ENCODE measurements at regions not wholly inside any gene's neighbourhood (a gene's known extent, or its start where the extent isn't known, plus 50 kb on each side); places are given as distances from the start of the nearest gene placed in this dataset.

DNA sequence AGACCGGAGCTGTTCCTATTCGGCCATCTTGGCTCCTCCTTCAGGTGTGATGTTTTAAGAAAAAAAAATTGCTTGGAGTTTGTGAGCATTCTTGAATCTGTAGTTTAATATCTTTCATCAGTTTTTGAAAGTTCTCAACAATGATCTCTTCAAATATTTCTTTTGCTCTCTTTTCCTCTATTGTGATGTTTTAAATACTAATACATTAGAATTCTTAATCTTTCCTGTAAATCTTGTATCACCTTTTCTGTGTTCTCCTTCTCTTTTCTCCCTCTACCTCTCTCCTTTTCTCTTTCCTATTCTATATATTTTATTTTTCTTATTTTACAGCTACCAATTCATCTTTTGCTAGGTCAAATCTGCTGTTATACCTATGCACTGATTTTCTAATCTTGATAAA is 212.3 kb downstream of the RPS12 start:
- intact Hi-C loops (cut with DNase I): no loop called here

DNA sequence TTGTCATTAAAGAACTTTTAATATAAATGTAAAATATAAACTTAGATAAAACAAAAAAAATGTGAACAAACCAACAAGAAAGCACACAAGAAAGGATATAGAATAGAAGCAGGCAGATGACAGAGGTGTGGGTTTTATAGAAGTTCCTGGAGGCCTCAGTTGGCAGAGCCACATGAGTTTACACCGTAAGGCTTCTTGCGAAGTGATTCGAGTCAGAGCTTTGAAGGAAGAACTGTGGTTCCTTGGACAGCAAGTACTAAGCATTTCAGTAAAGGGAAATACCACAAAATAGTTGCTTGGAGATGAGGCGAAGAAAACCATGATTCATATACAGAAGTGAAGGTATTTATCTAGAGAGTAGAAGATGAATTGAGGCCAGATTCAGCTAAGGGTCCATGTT is 207.9 kb upstream of the EYA4 start:
- DNase-seq (ENCODE audit: missing footprints): no peak
- intact Hi-C loops (cut with DNase I): no loop called here
- no peak for ATAC-seq

More for the DNA sequence above, 212.3 kb downstream of the RPS12 start:
- no peak for ATAC-seq
- DNase-seq (ENCODE audit: missing footprints): no peak

DNA sequence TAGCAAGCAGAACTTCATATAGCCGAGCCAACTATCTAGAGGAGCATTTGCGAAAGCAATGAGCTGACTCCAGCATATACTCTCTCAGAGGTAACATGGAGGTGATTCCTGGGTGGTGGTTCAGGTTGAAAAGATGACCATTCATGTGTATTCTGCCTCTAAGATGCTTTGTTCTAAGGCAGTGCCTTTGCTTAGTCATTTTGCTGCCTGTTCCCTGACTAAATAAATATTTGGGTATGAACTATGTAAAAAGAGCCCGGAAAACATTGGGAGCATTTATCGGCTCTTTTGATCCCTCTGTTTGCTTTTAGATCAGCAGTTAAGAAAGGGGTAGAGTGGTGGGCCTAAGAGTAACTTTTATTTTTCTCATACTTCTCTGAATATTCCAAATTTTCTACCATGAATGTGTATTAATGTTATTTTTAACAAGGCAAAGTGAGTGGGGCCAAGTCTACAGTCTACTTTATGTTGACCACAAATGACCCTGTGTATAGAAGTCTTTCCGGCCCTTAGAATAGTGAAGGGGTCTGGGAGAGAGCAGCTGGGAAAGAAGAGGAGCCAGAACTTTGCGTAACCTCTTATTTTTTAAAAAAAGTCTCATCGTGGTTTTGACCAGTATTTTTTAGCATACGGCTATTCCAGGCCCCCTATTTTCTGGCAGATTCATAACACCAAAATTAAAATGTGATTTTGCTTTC is 206.5 kb upstream of the EYA4 start:
- intact Hi-C loops (cut with DNase I): no loop called here
- no peak for ATAC-seq
- DNase-seq (ENCODE audit: missing footprints): no peak

DNA sequence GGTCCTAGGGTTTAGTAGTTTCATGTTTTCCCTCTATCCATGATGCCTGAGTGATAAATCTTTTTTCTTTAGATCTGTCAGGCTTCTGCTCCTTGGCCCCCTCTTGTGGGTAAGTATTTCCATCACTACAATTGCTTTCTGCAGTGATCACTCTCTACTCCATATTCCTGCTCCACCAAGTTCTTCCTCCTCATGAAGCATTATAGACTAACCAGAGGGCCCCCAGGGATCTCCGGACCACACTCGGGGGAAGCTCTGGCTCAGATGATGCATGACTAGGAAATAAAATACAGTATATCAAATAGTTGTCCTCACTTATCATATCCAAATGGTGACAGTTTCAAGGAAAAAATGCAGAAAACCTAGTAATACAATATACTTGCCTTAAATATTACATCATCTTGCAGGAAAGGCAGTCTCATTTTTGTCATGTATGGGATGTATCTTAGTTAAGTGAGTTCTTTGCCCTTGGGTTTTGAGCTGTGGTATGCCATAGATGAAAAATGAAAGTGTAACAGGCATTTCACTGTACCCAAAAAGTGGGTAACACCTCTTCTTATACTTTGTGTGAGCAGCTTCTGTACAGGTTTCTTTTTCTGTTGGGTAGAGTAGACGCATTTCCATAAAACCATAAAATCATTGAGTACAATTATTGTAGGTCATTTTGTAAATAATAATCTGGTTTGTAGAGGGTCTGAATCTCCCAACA is 200.9 kb upstream of the EYA4 start:
- intact Hi-C loops (cut with DNase I): loop anchor here (5.0 kb wide), 1 partner anchor 73 kb away; no protein-coding TSS in a partner anchor
- no peak for DNase-seq (ENCODE audit: missing footprints)
- ATAC-seq: no peak

DNA sequence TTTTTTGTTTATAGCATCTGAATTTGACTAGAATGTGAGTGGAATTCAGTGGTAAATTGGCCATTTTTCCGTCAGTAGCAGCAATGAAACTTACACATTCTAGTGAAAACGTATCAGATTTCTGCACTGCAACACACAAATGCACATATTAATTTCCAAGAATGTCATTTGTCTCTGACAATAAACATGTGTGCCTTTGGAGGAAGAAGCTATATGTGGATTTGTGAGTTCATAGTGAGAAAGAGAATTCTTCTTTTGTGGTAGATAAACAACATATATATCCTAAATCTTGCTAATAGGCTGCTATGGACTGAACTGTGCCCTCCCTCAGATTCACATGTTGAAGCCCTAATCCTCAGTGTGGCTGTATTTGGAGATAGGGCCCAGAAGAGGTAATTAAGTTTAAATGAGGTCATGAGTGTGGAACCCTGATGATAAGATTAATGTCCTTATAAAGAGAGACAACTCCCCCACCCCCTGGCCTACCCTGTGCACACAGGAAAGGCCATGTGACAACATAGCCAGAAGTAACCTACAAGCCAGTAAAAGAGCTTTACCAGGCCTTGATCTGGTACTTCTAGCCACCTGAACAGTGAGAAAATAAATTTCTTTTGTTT is 200.2 kb upstream of the EYA4 start:
- intact Hi-C loops (cut with DNase I): loop anchor here (5.0 kb wide), 1 partner anchor 74 kb away; no protein-coding TSS in a partner anchor
- ATAC-seq (peak; percentile 68), DNase-seq (ENCODE audit: missing footprints) (no peak)

DNA sequence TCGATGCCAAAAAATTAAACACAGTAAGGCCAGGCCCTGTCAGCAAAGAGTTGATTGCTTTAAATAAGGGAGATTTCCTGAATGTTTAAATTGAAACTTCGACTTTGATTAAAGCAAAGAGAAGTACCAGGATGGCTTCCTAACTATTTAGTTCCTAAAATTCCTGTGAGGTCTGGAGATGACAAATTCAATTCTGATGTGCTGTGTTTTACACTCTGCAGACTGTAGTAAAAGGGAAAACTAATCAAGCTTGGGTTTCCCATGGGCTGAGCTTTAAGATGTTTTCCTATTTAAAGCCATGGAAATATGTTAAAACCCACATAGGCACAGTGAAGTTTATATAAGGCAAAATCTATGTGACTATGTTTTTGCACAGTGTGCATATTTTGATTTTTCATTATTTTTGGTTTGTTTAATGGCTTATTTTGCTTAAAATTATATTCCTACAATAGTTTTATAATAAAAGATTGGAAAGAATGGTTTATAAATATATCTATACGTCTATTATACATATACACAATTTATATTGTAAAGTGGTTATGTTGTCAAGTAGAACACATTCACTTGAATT is 198.5 kb upstream of the EYA4 start:
- intact Hi-C loops (cut with DNase I): loop anchor here (5.0 kb wide), 1 partner anchor 75 kb away; no protein-coding TSS in a partner anchor

DNA sequence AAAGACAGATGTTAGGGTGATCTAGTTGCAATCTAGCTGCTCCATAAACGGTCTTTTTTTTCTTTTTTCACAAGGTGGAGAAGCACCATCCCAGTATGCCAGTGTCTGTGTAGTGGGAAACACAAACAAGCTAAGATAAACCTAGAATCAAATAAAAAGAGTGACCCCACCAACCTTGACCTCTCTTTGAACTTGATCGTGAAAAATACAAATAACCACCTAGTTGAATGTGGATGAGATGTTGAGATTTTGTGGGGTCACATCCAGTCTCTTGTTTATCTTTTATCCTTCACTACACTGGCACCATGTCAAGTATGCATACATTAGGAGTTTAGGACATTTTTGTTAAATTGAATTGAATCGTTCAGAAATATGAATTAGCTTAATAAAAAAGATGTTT is 194.6 kb upstream of the EYA4 start:
- DNase-seq (ENCODE audit: missing footprints) (no peak), ATAC-seq (no peak)
- intact Hi-C loops (cut with DNase I): no loop called here

More for the DNA sequence above, 198.5 kb upstream of the EYA4 start:
- DNase-seq (ENCODE audit: missing footprints) (no peak), ATAC-seq (no peak)

DNA sequence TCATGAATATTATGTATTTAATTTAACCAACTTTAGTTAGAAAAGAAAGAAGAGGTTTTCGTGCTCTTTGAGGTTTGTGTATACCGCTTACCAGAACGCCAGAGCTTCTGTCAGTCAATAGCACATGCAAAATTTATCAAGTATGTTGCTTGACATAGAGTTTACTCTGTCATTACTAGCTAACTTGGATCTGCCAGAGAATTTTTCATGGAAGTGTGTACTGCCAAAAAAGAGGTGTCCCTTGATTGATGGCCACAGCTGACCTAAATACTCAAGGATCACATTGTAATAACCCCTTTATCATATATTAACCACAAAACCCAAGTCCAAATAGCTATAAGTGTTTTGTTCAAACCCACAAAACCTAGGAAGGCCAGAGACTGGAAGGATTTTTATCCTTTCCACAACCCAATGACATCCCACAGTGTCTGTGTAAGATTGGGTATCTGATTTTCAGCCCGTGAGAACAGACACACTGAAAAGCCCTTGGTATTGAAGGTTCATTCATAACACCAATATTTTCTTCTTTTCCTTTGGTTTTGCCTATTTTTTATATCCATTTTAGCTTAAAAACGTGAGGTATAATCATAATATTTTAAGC is 194.0 kb upstream of the EYA4 start:
- DNase-seq (ENCODE audit: missing footprints) (no peak), ATAC-seq (peak; percentile 90)
- intact Hi-C loops (cut with DNase I): no loop called here

DNA sequence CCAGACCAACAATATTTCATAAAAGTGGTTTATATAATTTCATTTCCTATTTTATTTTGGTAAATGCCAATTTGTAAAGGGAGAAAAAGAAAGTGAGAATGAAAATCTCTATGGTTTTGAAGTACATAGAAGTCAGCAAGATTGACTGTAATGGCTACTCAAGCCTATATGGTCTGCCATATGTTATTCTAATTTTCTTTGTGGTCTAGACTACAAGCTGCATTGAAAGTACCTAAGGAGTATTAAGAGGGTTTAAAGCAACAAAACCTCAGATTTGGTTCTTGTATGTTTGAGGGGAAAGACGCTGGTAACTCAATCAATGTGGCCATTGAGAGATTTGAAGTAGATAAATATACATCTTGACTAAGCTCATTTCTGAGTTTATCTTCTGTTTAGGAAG is 193.5 kb upstream of the EYA4 start:
- DNase-seq (ENCODE audit: missing footprints): no peak
- intact Hi-C loops (cut with DNase I): no loop called here
- no peak for ATAC-seq

DNA sequence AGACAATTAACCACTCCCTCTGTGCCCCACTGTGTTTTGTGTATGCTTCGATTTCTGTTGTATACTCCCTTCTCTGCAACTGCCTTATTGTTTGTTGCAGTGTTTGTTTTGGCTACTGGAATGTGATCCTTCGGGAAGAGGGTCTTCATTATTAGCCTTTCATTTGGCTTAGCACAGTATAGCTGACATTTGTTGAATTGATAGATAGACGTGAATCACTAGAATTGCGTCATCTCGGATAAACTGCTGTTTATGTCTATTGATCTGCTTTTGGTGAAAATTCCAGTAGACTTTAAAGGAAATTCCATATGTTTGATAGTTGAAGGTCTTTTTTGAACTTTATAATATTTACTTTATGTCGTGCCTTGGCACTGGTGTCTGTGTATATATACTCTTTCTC is 189.9 kb upstream of the EYA4 start:
- ATAC-seq (no peak), DNase-seq (ENCODE audit: missing footprints) (no peak)
- intact Hi-C loops (cut with DNase I): no loop called here

DNA sequence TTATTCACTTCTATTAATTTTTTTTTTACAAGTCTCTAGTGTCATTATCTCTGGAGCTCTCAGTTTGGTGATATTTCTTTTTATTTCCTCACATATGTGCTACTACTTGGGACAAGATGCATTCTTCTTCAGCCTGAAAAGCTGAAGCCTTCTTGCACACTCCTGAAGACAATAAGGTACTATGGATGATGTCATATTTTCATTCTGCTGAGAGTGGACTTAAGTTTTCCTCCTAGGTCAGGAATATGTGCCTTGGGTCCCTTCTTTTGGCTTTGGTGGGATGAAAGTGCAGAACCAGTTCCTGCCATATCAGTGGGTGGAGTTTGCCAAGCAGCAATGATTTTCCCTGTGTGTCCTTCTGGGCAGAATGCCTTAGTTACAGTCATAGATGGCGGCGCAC is 188.7 kb upstream of the EYA4 start:
- DNase-seq (ENCODE audit: missing footprints): no peak
- intact Hi-C loops (cut with DNase I): no loop called here
- ATAC-seq: no peak

DNA sequence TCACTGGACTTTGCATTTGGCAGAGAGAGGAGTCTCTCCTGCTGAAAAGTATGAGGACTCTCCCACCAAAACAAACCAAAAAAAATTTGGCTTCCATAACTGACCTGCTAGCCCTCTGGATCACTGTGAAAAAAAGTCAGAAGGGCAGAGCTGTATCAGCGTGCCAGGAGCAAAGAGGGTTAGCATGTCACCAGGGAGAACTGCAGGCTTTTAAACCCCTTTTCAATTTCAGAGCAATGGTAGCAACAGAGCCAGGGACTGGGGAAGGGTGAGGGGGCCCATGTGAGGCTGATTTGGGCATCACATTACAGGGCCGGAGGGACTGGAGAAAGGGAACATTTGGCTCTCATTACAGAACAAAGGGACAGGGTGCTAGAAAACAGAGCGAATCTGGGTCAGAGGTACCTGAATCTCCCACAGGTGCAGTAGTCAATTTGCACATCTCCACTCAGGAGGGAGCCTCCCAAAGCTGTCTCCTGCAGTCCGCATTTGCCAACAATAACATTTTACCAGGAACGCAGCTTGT is 185.7 kb upstream of the EYA4 start:
- DNase-seq (ENCODE audit: missing footprints): no peak
- peak; percentile 47 for ATAC-seq
- intact Hi-C loops (cut with DNase I): loop anchor here (5.0 kb wide), 2 partner anchors 77 to 83 kb away; no protein-coding TSS in a partner anchor

DNA sequence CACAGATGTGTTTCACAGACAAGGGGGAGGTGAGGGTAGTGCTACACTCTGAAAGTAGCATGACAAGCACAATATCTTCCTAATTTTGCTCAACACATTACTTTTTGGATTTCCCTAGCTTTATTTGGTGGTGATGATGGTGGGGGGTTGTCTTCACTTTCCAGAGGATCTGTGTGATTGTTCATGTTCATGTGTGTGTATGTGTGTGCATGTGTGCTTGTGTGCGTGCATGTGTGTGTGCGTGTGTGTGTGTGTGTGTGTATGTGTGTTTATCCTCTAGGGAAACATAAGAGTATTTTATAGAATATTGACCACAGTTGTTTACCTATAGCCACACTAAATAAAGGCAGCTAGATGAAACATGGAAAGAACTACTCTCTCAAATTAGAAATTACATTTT is 183.8 kb upstream of the EYA4 start:
- DNase-seq (ENCODE audit: missing footprints) (no peak), ATAC-seq (no peak)
- intact Hi-C loops (cut with DNase I): loop anchor here (5.0 kb wide), 2 partner anchors 75 to 85 kb away; no protein-coding TSS in a partner anchor

DNA sequence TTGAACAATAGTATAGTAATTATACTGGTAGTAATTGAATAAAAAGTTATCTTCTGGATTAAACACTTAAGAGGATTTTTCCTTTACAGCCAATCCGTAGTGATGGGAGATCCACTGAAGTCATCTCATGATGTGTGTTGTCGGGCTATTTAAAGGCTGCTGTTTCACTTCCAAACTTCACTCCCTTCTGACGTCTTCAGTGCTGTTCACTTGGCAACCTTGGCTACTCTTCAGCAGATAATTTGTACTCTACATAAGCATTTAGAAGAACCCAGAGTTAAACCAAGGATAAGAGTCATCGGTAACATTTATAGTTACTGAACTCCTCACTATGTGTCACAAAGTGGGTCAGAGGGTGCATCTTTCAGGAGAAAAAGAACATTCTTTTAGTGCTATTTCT is 179.1 kb upstream of the EYA4 start:
- DNase-seq (ENCODE audit: missing footprints): no peak
- intact Hi-C loops (cut with DNase I): loop anchor here (2.0 kb wide), 1 partner anchor 181 kb away; no protein-coding TSS in a partner anchor
- ATAC-seq: peak; percentile 92

DNA sequence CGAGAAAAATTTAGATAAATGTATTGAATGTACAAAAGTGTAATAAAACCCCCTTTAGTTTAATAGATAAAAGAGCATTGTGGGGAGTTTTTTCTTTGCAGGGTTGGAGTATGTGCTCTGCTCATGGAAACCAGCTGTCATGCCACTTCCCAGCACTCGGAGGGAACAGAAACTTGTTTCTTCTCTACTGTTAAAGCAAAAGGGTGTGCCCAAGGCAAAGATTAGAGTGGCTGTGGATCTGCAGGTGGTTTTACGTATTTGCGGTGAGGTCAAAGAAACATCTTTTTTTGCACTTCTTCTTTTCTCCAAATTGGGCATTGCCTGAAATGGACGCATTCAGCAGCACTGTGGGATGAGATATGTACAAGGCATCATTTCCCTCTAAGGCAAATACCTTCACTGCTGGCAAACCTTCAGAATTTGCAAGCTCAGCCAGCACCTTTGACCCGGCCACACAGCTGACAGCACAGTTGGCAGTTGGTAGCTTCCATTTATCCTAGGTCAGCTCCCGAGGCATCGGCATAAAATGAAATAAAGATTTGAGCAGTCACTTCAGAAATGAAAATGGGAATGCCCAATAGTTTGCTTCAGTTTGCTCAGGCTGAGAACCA is 178.4 kb upstream of the EYA4 start:
- DNase-seq (ENCODE audit: missing footprints) (no peak), ATAC-seq (peak; percentile 56)
- intact Hi-C loops (cut with DNase I): loop anchor here (2.0 kb wide), 1 partner anchor 180 kb away; no protein-coding TSS in a partner anchor

DNA sequence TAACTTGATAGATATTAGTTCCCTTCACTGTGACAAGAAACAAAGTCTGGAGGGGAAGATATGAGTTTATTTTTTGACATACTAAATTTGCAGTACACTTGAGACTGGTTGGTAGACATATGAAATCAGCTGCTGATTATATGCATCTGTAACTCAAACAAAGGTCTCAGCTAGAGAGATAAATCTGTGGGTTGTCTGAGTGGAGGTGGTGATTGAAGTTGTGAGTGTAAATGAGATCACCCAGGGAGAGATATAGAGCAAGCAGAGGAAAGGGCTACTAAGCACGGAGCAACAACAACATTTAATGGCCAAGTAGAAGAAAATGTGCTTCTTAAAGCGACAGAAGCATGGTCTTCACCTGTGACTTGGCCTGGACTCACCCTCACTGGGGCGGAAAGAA is 173.2 kb upstream of the EYA4 start:
- DNase-seq (ENCODE audit: missing footprints): no peak
- peak; percentile 75 for ATAC-seq
- intact Hi-C loops (cut with DNase I): no loop called here

DNA sequence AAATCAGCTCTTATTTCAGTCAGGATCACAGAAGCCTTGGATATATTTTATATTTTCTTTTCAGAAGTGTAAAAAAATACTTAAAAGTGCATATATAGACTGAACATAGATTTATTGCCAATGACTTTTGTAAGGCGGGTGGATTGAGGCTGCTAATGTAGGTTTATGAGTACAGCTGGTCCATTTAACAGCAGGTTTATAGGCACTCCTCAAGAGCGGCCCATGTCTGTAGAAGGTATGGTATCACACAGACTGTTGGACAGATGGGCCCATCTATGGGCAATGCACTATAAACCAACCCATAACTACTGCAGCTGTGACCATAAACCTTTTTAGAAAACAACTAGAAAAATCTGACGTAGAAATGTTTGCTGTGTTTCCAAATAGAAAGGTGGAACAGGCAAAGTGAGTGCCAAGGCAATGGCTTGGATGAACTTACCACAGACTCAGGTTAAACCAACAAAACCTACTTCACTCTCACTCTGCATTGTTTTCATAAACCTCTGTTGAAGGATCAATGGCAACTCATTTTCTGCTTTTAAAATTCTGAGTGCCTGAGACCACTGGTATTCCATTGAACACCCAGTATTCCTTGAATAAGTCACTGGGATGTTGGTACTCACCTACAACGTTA is 170.6 kb upstream of the EYA4 start:
- ATAC-seq (no peak), DNase-seq (ENCODE audit: missing footprints) (no peak)
- intact Hi-C loops (cut with DNase I): no loop called here

DNA sequence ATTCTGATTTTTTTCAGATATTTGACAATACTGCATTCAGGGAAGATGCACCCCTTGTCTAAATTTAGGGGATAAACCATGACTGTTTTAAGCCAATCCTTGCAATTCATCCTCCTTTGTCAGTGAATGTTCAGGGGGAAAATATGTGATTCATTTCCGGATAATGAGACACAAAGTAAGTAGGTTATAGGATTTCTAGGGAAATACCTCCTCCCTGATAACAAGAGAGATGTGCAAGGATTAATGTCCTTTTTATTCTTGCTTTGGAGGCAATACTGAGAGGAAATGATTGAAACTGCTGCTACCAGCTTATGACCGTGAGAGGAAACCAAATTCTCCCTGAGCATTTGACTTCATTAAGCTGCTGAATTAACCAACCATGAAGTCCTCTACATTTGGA is 161.3 kb upstream of the EYA4 start:
- intact Hi-C loops (cut with DNase I): no loop called here
- no peak for DNase-seq (ENCODE audit: missing footprints)
- ATAC-seq: no peak
